ENCODE measurements at regions not wholly inside any gene's neighbourhood (a gene's known extent, or its start where the extent isn't known, plus 50 kb on each side); places are given as distances from the start of the nearest gene placed in this dataset.

GRCh38 chr20:41981746-41982145 lies 363.6 kb upstream of the CHD6 start:
- TF ChIP-seq CTCF (IDR thresholded peaks at IDR 0.05) (no peak), POLR2A (IDR thresholded peaks at IDR 0.05) (no peak)

All from heart left ventricle (tissue), 13 donors.